Fibroblast of lung (primary cell): ENCODE measurements at regions not wholly inside any gene's neighbourhood (a gene's known extent, or its start where the extent isn't known, plus 50 kb on each side); places are given as distances from the start of the nearest gene placed in this dataset.

Experiments
- CTCF ChIP-seq, 2 donors: IDR thresholded peaks in 1 of 2; conservative IDR thresholded peaks in 1 of 2; 1 replicate in 1 of 2; 2 replicates in 1 of 2; pipeline ENCODE4 v1.5.1; 2011 to 2012; ENCODE audit warnings: low read length in 2 of 2, control low read depth in 1 of 2, inconsistent platforms in 1 of 2, low read depth in 1 of 2, mild to moderate bottlenecking in 1 of 2
- EZH2 ChIP-seq: IDR thresholded peaks from 2 replicates; pipeline ENCODE4 v1.5.1; 2012; ENCODE audit warnings: low read length, control low read depth, mild to moderate bottlenecking; ENCODE audit errors: missing control alignments

- no peak for TF ChIP-seq CTCF (conservative IDR thresholded peaks at IDR 0.05 in 1 of 2, IDR thresholded peaks at IDR 0.05 in 1 of 2; ENCODE audit: low read depth in 1 of 2, low read length in 2 of 2)
- TF ChIP-seq EZH2 = no peak
Observed at GRCh38 chr20:41996951-41997350, 378.8 kb upstream of the CHD6 start.
